Stimulated activated CD8-positive, alpha-beta memory T cell treated with anti-CD3 and anti-CD28 coated beads, Interleukin-12 subunit alpha, Interleukin-12 subunit beta, amount 100 ng/mL, for 24 hours (primary cell): ENCODE measurements at regions not wholly inside any gene's neighbourhood (a gene's known extent, or its start where the extent isn't known, plus 50 kb on each side); places are given as distances from the start of the nearest gene placed in this dataset.

Source experiments
- DNase-seq: peaks from one replicate; pipeline ENCODE4 v3.0.0-alpha.2; 2020; ENCODE audit errors: extremely low read depth

- DNase-seq, result no peak
Observed at GRCh38 chr7:68429411-68430117, 1168.7 kb upstream of the AUTS2 start.

GRCh38 chr7:68432585-68432984 lies 1165.7 kb upstream of the AUTS2 start:
- no peak for DNase-seq

GRCh38 chr7:68433462-68434070 lies 1164.7 kb upstream of the AUTS2 start:
- DNase-seq, result no peak

GRCh38 chr7:68434857-68435256 lies 1163.4 kb upstream of the AUTS2 start:
- no peak for DNase-seq

GRCh38 chr7:68438016-68438415 lies 1160.3 kb upstream of the AUTS2 start:
- no peak for DNase-seq

GRCh38 chr7:68438811-68439210 lies 1159.5 kb upstream of the AUTS2 start:
- no peak for DNase-seq

- DNase-seq, result no peak
Observed at GRCh38 chr7:68439897-68440296, 1158.4 kb upstream of the AUTS2 start.

GRCh38 chr7:68440866-68441265 lies 1157.4 kb upstream of the AUTS2 start:
- DNase-seq, result no peak

- DNase-seq, result no peak
Observed at GRCh38 chr7:68441645-68442044, 1156.6 kb upstream of the AUTS2 start.

- DNase-seq, result no peak
Observed at GRCh38 chr7:68442931-68443631, 1155.2 kb upstream of the AUTS2 start.

- no peak for DNase-seq
Observed at GRCh38 chr7:68444042-68444441, 1154.2 kb upstream of the AUTS2 start.

GRCh38 chr7:68444956-68445355 lies 1153.3 kb upstream of the AUTS2 start:
- DNase-seq, result no peak

- DNase-seq, result no peak
Observed at GRCh38 chr7:68446183-68446582, 1152.1 kb upstream of the AUTS2 start.

- DNase-seq, result no peak
Observed at GRCh38 chr7:68449099-68449498, 1149.2 kb upstream of the AUTS2 start.

- no peak for DNase-seq
Observed at GRCh38 chr7:68449816-68450215, 1148.5 kb upstream of the AUTS2 start.

GRCh38 chr7:68454931-68455330 lies 1143.3 kb upstream of the AUTS2 start:
- DNase-seq, result no peak

- no peak for DNase-seq
Observed at GRCh38 chr7:68456469-68456868, 1141.8 kb upstream of the AUTS2 start.

- DNase-seq, result no peak
Observed at GRCh38 chr7:68457481-68457880, 1140.8 kb upstream of the AUTS2 start.

GRCh38 chr7:68458010-68458908 lies 1140.0 kb upstream of the AUTS2 start:
- no peak for DNase-seq

GRCh38 chr7:68461430-68461829 lies 1136.8 kb upstream of the AUTS2 start:
- no peak for DNase-seq

- no peak for DNase-seq
Observed at GRCh38 chr7:68470836-68471435, 1127.3 kb upstream of the AUTS2 start.

- DNase-seq, result no peak
Observed at GRCh38 chr7:68472688-68473087, 1125.6 kb upstream of the AUTS2 start.
